EL (cell line): ENCODE measurements at regions not wholly inside any gene's neighbourhood (a gene's known extent, or its start where the extent isn't known, plus 50 kb on each side); places are given as distances from the start of the nearest gene placed in this dataset.
"Not testable (repeated sequence)": the region's sequence is repeated elsewhere in the genome, so short reads cannot be mapped to it uniquely, and the experiment has no call there.

Source experiments
- DNase-seq: peaks from one replicate; pipeline ENCODE4 v3.0.0-alpha.2; 2016

- DNase-seq: no peak
These were observed 396.2 kb upstream of the NAALADL2 start for GRCh38 chr3:174462916-174463315.

- no peak for DNase-seq
These were observed 394.0 kb upstream of the NAALADL2 start for GRCh38 chr3:174465177-174465576.

GRCh38 chr3:174466471-174467054 is 392.6 kb upstream of the NAALADL2 start:
- DNase-seq: no peak

GRCh38 chr3:174477491-174477890 is 381.6 kb upstream of the NAALADL2 start:
- peak; percentile 22 for DNase-seq

GRCh38 chr3:174480767-174481166 is 378.4 kb upstream of the NAALADL2 start:
- no peak for DNase-seq

- no peak for DNase-seq
These were observed 376.6 kb upstream of the NAALADL2 start for GRCh38 chr3:174482541-174482940.

GRCh38 chr3:174483254-174483653 is 375.9 kb upstream of the NAALADL2 start:
- no peak for DNase-seq

GRCh38 chr3:174483856-174484255 is 375.3 kb upstream of the NAALADL2 start:
- DNase-seq: not testable (repeated sequence)

GRCh38 chr3:174488527-174488926 is 370.6 kb upstream of the NAALADL2 start:
- DNase-seq: no peak

- peak; percentile 6 for DNase-seq
These were observed 363.8 kb upstream of the NAALADL2 start for GRCh38 chr3:174495311-174495710.

- no peak for DNase-seq
These were observed 363.2 kb upstream of the NAALADL2 start for GRCh38 chr3:174495928-174496327.

GRCh38 chr3:174498638-174499037 is 360.5 kb upstream of the NAALADL2 start:
- peak; percentile 46 for DNase-seq

- no peak for DNase-seq
These were observed 353.9 kb upstream of the NAALADL2 start for GRCh38 chr3:174505266-174505665.

- DNase-seq: no peak
These were observed 334.9 kb upstream of the NAALADL2 start for GRCh38 chr3:174524203-174524602.

GRCh38 chr3:174529298-174529697 is 329.8 kb upstream of the NAALADL2 start:
- DNase-seq: no peak

- DNase-seq: no peak
These were observed 327.7 kb upstream of the NAALADL2 start for GRCh38 chr3:174531262-174531982.

GRCh38 chr3:174532216-174532615 is 326.9 kb upstream of the NAALADL2 start:
- no peak for DNase-seq

GRCh38 chr3:174532776-174533175 is 326.4 kb upstream of the NAALADL2 start:
- no peak for DNase-seq

GRCh38 chr3:174533286-174533685 is 325.8 kb upstream of the NAALADL2 start:
- peak; percentile 71 for DNase-seq

GRCh38 chr3:174536319-174536718 is 322.8 kb upstream of the NAALADL2 start:
- no peak for DNase-seq

GRCh38 chr3:174538151-174538550 is 321.0 kb upstream of the NAALADL2 start:
- no peak for DNase-seq

GRCh38 chr3:174540116-174540908 is 318.8 kb upstream of the NAALADL2 start:
- DNase-seq: no peak

GRCh38 chr3:174541708-174542315 is 317.3 kb upstream of the NAALADL2 start:
- peak; percentile 26 for DNase-seq
